GM18507 (cell line): ENCODE measurements at regions not wholly inside any gene's neighbourhood (a gene's known extent, or its start where the extent isn't known, plus 50 kb on each side); places are given as distances from the start of the nearest gene placed in this dataset.
"Not testable (repeated sequence)": the region's sequence is repeated elsewhere in the genome, so short reads cannot be mapped to it uniquely, and the experiment has no call there.

ENCODE experiments used
- DNase-seq: peaks from one replicate; pipeline ENCODE4 v3.0.0; 2011; ENCODE audit warnings: low read depth; ENCODE audit not compliant: insufficient read length; ENCODE audit errors: extremely low spot score
- FAIRE-seq: peaks from 2 replicates; lab custom pipeline; 2011; peaks lifted over from hg19 to GRCh38; lab: Jason Lieb, UNC

DNA sequence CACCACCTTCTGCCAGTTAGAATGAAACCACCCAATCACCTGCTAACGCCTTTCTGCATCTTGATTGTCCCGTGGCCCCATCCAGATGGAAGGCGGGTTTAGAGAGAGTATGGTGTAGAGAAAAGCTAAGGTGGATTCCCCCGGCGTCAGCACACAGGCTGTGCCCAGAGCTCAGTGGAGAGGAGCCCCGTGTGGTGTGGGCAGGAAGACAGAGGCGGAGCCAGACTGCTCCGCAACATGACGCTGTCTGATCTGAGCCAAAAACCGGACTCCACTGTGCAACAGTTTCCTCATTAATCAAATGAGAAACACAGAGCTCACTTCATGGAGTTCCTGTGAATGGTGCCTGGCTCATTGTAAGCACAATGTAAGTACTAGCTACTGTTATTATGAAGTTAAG is 448.1 kb upstream of the SMIM21 start:
- FAIRE-seq (no peak), DNase-seq (no peak)

DNA sequence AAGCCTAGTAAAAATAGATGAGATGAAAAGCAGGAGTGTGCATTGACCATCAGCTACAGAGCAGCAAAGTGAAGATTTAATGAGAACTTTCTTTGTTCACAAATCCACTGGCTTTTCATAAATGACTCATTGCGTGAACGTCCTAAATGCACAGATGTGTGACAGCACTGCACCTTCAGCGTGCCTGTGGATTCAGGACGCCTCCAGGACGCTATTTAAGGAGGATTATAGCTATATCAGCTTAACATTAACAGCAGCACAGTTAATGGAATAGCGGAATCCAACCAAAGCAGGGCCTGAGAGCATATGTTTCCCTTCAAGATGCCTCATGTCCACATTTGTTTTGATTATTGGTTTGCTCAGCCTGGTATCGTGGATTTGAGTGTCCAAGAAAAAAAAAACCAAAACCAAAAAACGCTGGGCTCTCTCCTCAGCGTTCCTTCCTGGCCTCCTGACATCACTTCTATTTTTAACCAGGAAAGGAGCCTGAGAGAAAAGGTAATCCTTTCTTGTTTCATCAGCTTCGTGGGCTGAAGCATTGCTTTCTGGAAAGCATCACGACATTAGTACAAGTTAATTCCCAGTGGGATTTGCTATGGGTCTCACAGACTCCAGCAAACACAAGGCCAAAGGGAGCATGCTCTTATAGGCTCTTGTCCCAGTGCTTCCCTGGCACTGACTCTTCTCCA is 447.0 kb upstream of the SMIM21 start:
- no peak for FAIRE-seq
- no peak for DNase-seq

DNA sequence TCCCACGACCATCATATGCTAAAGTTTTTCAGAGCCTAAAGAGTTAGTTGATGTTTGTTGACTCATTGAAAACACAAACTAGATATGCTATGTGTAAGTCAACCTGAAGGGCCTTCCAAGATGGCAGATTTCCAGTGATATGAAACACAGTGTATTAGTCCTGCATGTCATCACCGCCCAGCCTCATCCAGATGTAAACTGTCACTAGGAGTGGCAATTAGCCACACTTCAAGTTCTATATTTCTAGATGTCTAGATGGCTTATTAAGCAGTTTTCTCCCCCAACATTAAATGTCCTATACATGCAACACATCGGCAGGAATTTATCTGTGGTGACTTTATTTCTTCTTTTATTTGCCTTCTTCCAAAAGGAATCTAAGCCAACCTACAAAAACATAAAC is 444.1 kb upstream of the SMIM21 start:
- DNase-seq, result no peak
- FAIRE-seq, result no peak

DNA sequence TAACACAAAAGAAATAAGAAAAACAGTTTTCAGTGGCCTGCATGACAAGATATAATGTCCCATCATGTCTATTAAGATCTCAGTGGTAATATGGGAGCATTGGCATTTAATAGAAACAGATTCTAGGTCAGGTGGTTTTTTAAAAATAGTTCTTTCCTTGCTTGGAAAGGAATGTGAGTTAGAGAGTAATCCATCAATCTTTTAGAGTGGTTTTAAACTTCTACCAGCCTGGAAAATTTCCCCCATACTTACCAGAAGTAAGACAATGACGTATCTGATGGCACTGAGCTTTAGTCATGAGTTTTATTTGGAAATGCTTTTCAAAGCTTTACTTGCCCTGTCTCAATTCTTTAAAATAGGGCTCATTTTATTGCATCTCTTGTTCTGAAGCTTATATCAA is 441.7 kb upstream of the SMIM21 start:
- no peak for FAIRE-seq
- DNase-seq, result no peak

DNA sequence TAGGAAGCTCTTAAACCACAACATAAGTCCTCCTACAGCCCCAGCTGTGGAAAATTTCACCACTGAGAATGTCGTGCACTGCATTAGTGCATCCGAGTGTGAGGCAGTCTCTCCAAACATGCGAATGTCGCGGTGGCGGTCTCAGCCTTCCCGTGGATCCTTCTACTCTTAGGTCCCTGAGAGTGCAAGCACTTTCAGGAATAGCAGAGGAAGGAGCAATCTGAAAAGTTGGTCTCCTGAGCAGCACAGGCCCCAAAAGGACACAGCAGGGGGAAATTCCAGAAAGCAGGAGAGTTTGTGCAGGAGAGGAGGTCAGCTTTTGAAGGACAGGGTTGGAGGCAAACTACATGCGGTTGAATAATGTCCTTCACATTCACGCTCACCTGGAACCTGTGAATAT is 440.5 kb upstream of the SMIM21 start:
- no peak for FAIRE-seq
- DNase-seq, result no peak

DNA sequence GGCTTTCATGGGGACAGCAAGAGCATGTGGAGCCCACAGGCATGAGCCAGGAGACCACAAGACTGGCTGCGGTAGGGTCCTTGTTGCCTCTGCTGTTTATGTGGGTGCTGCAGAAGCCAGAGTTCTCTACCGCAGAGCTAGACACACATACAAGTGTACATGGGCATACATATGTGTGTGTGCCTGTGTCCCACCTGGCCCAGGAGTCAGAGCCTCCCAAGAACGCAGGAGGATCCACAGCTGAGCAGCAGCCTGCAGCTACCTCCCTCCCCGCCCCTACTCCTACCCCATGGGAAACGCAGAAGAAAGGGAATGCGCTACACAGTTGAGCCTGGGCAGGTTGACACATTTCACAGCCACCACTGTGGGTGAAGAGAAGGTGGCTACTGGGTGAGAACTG is 438.1 kb upstream of the SMIM21 start:
- no peak for FAIRE-seq
- DNase-seq, result no peak

DNA sequence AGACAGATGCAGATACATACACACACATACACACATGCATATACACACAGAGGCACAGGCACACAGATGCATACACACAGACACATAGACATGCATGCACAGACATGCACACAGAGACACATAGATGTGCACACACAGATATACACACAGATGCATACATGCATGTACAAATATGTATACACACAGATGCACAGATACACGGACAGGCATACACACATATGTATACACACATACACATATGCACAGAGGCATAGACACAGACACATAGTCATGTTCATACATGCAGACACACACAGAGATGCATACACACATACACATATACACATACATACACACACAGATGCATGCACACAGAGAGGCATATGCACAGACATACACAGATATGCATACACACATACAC is 437.3 kb upstream of the SMIM21 start:
- no peak for DNase-seq
- no peak for FAIRE-seq

DNA sequence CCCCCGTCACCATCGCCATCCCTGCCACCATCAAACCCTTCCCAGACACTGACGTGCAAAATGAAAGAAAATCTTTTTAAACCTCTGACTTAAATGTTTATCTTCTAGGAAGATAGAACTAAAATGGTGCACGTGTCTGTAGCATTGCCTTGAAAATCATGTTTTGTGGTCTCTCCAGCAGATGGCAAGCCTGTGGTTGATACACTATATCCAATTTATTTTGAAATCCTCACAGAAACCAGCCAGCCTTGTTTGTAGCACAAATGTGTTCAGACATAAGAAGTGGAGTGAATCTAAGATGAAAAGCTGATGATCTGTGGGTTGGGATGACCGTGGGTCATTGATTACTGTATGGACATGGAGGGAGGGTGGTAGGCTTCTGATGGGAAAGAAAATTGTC is 436.2 kb upstream of the SMIM21 start:
- FAIRE-seq, result no peak

DNA sequence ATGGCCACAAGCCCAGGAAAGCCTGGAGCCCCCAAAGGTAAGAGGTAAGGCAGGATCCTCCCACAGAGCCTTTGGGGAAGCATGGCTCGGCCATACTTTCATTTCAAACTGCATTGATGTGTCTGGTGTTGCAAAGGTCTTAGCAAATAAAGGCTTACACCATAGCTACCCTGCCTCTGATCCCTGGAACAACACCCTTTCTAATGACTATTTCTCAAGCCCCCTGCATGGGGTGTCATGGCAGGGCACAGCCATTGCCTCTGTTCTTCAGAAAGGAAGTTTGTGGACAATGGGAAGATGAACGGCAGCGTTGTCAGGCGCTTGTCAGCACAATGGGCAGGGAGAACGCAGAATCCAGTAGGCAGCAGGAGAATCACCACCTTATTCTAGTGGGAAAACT is 435.0 kb upstream of the SMIM21 start:
- DNase-seq (no peak), FAIRE-seq (no peak)

More for the DNA sequence above, 436.2 kb upstream of the SMIM21 start:
- DNase-seq, result no peak

DNA sequence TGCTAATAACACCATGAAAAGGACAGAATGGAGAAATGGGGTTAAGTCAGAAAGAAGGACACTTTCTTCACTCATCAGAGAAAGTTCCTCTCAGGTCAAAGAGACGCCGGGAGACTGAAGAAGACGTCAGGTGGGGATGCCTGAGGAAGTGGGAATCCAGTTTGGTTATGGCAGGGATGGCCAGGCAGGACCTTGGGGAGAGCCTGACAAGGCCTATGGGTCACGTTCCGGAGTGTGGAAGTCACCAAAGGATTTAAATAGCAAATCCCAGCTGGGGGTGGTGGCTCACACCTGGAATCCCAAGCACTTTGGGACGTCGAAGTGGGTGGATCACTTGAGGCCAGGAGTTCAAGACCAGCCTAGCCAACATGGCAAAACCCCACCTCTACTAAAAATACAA is 432.7 kb upstream of the SMIM21 start:
- FAIRE-seq (no peak), DNase-seq (no peak)

DNA sequence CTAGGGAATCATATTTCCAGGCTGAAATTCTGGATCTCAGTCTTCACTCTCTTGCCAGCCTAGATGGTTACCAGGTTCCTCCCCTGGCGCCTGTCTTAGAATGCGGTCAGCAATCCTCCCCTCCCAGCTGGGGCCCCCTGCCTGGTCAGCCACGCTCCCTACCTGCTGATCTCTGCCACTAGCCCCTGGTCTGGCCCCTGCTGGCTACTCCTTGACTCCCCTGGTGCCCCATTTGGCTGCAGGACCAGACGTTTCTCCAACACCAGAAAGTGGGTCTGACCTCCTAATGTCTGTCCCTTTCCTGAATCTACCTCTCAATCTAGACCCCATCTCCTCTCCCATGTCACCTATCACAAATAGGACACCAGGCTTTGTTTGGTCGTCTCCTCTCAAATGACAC is 432.0 kb upstream of the SMIM21 start:
- DNase-seq (no peak), FAIRE-seq (no peak)

DNA sequence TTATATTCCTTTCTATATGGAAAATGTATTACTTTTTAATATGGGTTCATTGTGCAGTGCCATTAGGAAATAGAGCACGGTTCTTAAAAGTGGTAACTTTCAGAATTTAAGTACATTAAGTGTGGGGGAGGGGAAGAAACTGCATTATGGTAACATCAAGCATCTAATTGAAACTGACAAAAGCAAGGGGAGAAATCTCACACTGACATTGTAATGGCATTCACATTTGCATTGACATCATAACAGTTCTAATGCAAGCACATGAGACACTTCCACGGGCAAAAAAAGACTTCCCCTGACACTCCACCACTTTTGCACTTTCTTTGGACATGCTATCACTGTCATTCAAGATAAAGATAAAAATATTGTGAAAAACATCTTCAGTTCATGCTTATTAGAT is 431.3 kb upstream of the SMIM21 start:
- DNase-seq (no peak), FAIRE-seq (no peak)

DNA sequence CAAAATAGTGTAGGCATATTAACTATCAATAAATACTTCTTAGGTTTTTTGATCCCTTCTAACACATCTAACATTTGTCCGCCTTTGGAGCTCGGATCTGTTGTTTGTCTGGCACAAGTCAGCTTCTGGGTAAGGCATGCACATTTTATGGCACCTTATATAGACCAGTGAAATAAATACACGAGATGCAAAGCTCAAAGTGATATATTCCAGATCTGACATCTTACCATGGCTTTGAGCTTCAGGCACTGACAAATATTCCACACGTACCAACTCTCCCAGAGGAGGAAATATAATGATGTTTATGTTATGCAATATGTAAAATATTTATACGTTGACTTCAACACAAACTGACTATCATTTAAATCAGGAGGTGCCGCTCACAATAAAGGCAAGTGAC is 430.1 kb upstream of the SMIM21 start:
- DNase-seq (no peak), FAIRE-seq (no peak)

DNA sequence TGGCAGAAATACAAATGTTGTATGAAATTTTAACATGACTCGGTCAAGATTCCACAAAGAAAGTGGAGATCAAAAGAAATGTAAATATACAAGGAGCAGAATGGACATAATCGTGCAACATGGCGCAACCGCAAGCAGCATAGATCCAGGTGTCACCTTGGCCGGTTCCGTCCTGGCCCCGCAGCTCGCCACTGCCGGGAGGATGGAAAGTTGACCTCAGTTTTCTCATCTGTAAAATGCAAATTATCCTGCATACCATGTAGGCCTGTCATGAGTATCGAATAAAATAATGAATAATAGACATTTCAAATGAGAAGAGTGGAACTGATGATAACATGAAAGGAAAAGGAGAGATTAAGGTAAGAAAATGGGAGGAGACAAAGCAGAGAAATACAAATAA is 427.3 kb upstream of the SMIM21 start:
- FAIRE-seq, result no peak
- DNase-seq, result no peak

DNA sequence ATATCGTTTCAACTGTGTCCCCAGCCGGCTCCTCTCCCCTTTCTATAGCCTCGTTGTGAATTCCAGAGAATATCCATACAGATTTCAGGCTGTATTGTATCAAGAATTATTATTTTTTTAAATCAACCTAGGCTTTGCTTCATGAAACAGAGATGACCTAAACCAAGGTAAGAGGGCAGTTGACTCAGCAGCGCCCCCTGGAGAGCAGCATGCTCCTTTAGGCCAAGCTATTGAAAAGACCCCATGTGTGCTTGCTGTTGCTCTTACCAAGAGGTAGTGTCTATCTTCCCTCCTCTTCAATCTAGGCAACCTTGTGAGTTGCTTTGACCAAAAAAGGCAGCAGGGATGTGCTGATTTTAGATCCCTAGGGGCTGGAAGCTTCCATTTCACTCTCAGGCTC is 426.7 kb upstream of the SMIM21 start:
- DNase-seq, result no peak
- no peak for FAIRE-seq

DNA sequence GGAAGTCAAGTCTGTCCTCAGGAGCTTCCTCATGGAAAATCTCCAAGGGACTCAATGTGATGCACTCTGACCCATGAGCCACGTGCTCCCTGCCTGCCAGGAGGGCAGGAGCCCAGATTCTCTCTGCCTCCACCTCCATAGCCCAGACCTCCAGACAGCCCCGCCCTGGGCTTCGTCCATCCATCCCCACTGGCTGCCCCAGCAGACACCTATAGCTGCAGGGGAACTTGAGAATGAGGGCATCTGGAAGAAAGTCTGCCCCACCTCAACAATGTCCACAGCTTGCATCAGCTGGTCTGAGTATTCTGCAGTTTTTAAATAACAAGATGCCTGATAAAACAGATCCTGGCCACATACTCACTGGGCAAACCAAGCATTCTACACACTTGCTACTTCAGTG is 418.8 kb upstream of the SMIM21 start:
- no peak for DNase-seq
- FAIRE-seq, result no peak

DNA sequence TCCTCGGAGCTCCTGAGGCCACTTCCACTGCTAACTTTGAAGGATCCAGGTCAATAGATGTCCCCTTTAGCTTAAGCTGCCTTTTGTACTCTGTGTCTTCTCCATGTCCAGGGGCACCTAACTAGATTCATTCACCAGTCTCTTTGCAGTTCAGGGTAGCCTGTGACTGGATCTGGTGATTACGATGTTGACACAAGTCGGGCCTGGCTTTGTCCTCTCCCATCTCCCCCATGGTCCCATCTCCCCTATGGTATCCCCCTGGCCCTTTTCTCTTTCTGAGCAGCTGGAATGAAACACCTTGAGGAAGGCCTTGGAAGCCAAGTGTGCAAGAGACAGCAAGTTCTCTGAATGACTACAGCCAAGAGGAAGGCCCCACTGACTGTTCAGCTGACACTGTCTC is 417.9 kb upstream of the SMIM21 start:
- DNase-seq (no peak), FAIRE-seq (no peak)

DNA sequence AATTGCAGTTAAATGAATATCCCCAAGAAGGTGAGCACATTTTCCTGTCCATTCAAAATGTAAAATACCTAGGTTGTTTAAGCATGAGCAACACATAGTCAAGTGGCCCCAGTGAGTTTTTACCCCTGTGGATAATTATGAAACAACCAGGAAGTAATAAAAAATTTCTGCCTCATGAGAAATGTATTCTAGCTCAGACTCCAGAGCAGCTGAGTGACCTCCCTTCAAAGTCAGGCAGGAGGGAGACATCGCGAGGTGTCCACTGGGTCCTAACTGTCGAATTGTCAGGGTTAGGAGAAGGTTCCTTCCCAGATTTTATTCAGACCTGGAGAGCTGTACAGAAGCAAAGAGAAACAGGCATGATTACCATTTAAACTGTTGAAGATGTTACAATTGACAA is 416.6 kb upstream of the SMIM21 start:
- FAIRE-seq (no peak), DNase-seq (no peak)

DNA sequence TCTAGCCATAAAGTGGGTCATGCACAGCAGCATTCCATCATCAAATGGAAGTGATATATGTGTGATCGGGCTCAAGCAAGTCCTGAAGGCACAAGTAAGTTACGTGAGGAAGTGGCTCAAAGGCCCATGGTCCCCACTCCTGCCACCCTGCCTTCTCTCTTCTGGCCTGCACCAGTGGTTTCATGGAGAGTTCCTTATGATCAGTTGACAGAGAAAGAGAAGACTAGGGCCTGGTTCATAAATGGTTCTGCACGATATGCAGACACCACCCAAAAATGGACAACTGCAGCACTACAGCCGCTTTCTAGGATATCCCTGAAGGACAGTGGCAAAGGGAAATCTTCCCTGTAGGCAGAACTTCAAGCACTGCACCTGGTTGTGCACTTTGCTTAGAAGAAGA is 412.6 kb upstream of the SMIM21 start:
- FAIRE-seq (no peak), DNase-seq (no peak)

DNA sequence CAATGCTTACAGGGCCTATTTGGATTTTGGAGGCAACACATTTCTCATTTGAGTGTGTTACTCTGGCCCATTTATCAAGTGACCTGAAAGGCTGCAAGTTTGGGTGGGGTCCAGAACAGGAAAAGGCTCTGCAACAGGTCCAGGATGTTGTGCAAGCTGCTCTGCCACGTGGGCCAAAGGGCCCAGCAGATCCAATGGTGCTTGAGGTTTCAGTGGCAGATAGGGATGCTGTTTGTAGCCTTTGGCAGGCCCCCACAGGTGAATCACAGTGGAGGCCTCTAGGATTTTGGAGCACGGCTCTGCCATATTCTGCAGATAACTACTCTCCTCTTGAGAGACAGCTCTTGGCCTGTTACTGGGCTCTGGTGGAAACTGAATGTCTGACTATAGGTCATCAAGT is 412.2 kb upstream of the SMIM21 start:
- not testable (repeated sequence) for DNase-seq, FAIRE-seq

DNA sequence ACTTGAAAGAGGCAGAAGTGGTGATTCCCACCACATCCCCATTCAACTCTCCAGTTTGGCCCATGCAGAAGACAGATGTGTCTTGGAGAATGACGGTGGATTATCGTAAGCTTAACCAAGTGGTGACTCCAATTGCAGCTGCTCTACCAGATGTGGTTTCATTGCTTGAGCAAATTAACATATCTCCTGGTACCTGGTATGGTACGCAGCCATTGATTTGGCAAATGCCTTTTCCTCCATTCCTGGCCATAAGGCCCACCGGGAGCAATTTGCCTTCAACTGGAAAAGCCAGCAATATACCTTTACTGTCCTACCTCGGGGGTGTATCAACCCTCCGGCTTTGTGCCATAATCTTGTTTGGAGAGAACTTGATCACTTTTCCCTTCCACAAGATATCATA is 411.5 kb upstream of the SMIM21 start:
- DNase-seq (no peak), FAIRE-seq (no peak)

DNA sequence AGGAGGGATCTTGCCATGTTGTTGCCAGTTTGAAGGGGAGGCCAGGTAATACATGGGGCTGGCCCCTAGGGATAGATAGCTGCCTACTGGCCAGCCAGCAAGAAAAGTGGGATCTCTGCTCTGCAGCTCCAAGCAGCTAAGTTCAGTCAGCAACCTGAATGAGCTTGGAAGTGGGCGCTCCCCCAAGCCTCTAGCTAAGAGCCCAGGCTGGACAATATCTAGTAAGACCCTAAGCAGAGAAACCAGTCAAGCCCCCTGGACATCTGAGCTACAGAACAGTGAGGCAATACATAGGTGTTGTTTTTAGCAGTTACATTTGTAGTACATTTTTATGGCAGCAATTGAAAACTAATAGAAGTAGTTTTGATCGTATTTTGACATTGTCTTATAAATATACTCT is 409.8 kb upstream of the SMIM21 start:
- no peak for FAIRE-seq
- DNase-seq, result no peak
